Suprapubic skin (tissue), 4 donors: ENCODE measurements at regions not wholly inside any gene's neighbourhood (a gene's known extent, or its start where the extent isn't known, plus 50 kb on each side); places are given as distances from the start of the nearest gene placed in this dataset.
A peak's percentile ranks its signal among the peaks of the same experiment; 100 is the strongest.
"Not testable (repeated sequence)": the region's sequence is repeated elsewhere in the genome, so short reads cannot be mapped to it uniquely, and the experiment has no call there.

Experiments
- DNase-seq, 2 donors: peaks; one replicate each; pipeline ENCODE4 v3.0.0-alpha.2; 2019; ENCODE audit warnings: low spot score in 2 of 2
- H3K27ac ChIP-seq: fragments of 200-600 bp; sonication (generic); one replicate; pipeline ENCODE4 v1.5.1; 2019
- H3K27me3 ChIP-seq: fragments of 200-600 bp; sonication (generic); one replicate; pipeline ENCODE4 v1.5.1; 2019
- H3K36me3 ChIP-seq: fragments of 200-600 bp; sonication (generic); one replicate; pipeline ENCODE4 v1.5.1; 2019
- H3K4me1 ChIP-seq: fragments of 200-600 bp; sonication (generic); one replicate; pipeline ENCODE4 v1.5.1; 2019
- H3K4me3 ChIP-seq: fragments of 200-600 bp; sonication (generic); one replicate; pipeline ENCODE4 v1.5.1; 2019; ENCODE audit warnings: mild to moderate bottlenecking
- H3K9me3 ChIP-seq: fragments of 200-600 bp; sonication (generic); one replicate; pipeline ENCODE4 v1.5.1; 2019
- EP300 ChIP-seq: sonication (generic); formaldehyde crosslinking; IDR thresholded peaks from one replicate; pipeline ENCODE4 v1.6.1; 2017; ENCODE audit warnings: antibody characterized with exemption
- POLR2A ChIP-seq, 2 donors: fragments of 450-650 bp; IDR thresholded peaks; one replicate each; pipeline ENCODE4 v1.6.1; 2017; ENCODE audit warnings: antibody characterized with exemption in 2 of 2, mild to moderate bottlenecking in 2 of 2, moderate library complexity in 2 of 2
- POLR2AphosphoS5 ChIP-seq, 3 donors: sonication (generic); formaldehyde crosslinking; IDR thresholded peaks; one replicate each; pipeline ENCODE4 v1.6.1; 2017; ENCODE audit warnings: antibody characterized with exemption in 3 of 3
- WGBS: methylation state at CpG from one replicate; pipeline ENCODE4 v1.1.5; 2018; 5-methylcytosine and 5-hydroxymethylcytosine counted together
- TF ChIP-seq, protein P1 (sequence below), 2 donors: fragments of 200-600 bp in 1 of 2; fragments of 450-650 bp in 1 of 2; sonication (generic) in 1 of 2; IDR thresholded peaks; one replicate each; pipeline ENCODE4 v1.5.1; 2016 to 2019; ENCODE audit warnings: antibody characterized with exemption in 2 of 2, mild to moderate bottlenecking in 1 of 2, moderate library complexity in 1 of 2

DNA sequence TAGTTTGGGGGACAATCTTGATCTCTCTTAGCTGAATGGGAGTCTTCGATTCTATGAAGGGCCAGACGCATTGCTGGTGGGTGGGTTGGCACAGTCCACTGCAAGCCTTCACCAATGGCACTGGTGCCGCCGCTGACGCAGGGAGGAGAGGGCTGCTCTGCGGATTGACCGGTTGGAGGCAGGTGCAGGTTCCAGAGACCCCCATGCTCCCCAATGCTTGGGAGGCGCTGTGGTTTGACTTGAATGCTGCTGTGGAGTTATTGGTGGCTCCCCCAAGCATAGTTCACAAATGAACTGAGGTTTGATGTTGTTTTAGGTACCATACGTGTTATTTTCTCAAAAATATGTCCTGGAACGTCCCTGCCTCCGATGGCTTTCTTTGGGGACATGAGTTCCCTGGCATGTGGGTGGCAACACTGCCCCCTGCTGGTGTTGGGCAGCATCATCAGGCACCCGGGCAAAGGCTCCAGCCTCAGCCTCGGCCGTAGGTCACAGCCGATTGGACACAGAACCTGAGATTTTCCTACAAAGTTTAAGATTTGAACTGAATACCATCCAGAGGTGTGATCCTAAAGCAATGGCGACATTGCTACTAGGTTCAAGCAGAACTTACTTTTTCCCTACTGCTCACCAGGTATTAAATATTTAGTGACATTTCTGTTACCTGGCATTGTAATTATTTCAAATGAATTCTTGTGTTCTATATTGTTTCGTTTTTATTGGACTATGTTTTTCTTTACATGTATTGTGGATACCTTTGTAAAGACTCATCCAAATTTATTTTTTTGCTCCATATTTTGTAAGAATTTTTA lies 95.5 kb downstream of the ANKRD10 start:
- Histone ChIP-seq H3K4me1 (no peaks in the 10 kb centered on the region), H3K36me3 (no peaks in the 10 kb centered on the region)

DNA sequence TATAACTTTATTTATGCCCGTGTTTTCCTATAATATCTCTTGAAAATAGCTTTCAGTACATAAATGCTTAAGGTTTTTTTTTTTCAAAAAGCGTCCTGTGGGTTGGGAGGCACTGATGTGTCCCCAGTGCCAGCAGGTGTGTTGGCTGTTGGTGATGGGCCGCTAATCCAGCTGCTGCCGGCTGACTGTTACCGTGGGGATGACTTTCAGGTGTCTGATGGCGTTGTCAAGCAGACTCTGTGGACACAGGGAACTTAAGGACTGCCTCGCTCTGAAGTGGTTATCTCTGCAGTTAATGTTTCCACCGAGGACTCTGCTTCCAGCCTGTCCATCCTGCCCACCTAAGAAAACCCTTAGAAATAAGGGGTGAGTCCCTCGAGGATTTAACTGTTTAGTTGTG lies 94.5 kb downstream of the ANKRD10 start:
- H3K4me3 ChIP-seq, result no peak overlapping the region
- no peaks in the 10 kb centered on the region for H3K27me3 ChIP-seq
- H3K36me3 ChIP-seq, result no peaks in the 10 kb centered on the region
- 72% methylated on average over 9 of the region's 9 CpGs for WGBS
- TF ChIP-seq POLR2A (IDR thresholded peaks at IDR 0.05), result no peak
- H3K4me1 ChIP-seq, result no peaks in the 10 kb centered on the region
- no peaks in the 10 kb centered on the region for H3K9me3 ChIP-seq
- H3K27ac ChIP-seq, result no peak overlapping the region
- no peak for DNase-seq

More for the DNA sequence above, 95.5 kb downstream of the ANKRD10 start:
- H3K27ac ChIP-seq, result no peak overlapping the region
- no peak for TF ChIP-seq POLR2AphosphoS5 (IDR thresholded peaks at IDR 0.05)
- TF ChIP-seq, protein P1, sequence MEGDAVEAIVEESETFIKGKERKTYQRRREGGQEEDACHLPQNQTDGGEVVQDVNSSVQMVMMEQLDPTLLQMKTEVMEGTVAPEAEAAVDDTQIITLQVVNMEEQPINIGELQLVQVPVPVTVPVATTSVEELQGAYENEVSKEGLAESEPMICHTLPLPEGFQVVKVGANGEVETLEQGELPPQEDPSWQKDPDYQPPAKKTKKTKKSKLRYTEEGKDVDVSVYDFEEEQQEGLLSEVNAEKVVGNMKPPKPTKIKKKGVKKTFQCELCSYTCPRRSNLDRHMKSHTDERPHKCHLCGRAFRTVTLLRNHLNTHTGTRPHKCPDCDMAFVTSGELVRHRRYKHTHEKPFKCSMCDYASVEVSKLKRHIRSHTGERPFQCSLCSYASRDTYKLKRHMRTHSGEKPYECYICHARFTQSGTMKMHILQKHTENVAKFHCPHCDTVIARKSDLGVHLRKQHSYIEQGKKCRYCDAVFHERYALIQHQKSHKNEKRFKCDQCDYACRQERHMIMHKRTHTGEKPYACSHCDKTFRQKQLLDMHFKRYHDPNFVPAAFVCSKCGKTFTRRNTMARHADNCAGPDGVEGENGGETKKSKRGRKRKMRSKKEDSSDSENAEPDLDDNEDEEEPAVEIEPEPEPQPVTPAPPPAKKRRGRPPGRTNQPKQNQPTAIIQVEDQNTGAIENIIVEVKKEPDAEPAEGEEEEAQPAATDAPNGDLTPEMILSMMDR (IDR thresholded peaks at IDR 0.05), result peak; percentile 94 to 96
- no peaks in the 10 kb centered on the region for H3K27me3 ChIP-seq
- no peaks in the 10 kb centered on the region for H3K9me3 ChIP-seq
- H3K4me3 ChIP-seq, result no peak overlapping the region
- WGBS, result 37% methylated on average over 16 of the region's 17 CpGs
- peak; percentile 79 to 87 for DNase-seq

DNA sequence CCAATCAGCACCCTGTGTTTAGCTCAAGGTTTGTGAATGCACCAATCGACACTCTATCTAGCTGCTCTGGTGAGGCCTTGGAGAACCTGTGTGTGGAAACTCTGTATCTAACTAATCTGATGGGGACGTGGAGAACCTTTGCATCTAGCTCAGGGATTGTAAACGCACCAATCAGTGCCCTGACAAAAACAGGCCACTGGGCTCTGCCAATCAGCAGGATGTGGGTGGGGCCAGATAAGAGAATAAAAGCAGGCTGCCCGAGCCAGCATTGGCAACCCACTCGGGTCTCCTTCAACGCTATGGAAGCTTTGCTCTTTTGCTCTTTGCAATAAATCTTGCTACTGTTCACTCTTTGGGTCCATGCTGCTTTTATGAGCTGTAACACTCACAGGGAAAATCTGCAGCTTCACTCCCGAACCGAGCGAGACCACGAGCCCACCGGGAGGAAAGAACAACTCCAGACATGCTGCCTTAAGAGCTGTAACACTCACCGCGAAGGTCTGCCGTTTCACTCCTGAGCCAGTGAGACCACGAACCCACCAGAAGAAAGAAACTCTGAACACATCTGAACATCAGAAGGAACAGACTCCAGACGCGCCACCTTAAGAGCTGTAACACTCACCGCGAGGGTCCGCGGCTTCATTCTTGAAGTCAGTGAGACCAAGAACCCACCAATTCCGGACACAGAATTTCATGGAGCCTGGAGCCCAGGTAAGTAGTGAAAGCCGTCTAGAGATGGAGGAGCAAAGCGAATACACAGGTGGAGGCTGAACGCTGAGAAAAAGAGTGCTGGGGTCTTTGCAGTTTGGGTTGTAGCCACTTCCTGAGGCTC lies 92.8 kb downstream of the ANKRD10 start:
- not testable (repeated sequence) for H3K27me3 ChIP-seq, H3K27ac ChIP-seq, H3K9me3 ChIP-seq, H3K4me3 ChIP-seq, DNase-seq, H3K4me1 ChIP-seq, H3K36me3 ChIP-seq
- 93% methylated on average over 20 of the region's 25 CpGs for WGBS

DNA sequence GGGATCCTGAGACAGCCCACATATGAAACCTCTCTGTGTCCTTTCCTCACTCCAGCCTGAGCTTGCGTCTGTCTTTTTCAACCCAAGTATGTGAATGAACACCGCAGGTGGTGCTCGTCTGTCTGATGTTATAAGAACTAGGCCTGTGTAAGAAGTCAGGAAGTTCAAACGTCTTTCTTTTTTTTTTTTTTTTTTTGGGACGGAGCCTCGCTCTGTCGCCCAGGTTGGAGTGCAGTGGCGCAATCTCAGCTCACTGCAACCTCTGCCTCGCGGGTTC lies 92.3 kb downstream of the ANKRD10 start:
- Histone ChIP-seq H3K36me3 (no peaks in the 10 kb centered on the region), H3K27me3 (no peaks in the 10 kb centered on the region), H3K4me1 (no peaks in the 10 kb centered on the region), H3K27ac (no peak overlapping the region), H3K4me3 (no peak overlapping the region), H3K9me3 (no peaks in the 10 kb centered on the region)
- no peak for DNase-seq
- TF ChIP-seq, protein P1 (IDR thresholded peaks at IDR 0.05), result no peak
- TF ChIP-seq EP300 (no peak), POLR2AphosphoS5 (IDR thresholded peaks at IDR 0.05) (no peak), POLR2A (IDR thresholded peaks at IDR 0.05) (no peak)
- whole genome bisulfite sequencing, result 82% methylated on average over 6 of the region's 10 CpGs

DNA sequence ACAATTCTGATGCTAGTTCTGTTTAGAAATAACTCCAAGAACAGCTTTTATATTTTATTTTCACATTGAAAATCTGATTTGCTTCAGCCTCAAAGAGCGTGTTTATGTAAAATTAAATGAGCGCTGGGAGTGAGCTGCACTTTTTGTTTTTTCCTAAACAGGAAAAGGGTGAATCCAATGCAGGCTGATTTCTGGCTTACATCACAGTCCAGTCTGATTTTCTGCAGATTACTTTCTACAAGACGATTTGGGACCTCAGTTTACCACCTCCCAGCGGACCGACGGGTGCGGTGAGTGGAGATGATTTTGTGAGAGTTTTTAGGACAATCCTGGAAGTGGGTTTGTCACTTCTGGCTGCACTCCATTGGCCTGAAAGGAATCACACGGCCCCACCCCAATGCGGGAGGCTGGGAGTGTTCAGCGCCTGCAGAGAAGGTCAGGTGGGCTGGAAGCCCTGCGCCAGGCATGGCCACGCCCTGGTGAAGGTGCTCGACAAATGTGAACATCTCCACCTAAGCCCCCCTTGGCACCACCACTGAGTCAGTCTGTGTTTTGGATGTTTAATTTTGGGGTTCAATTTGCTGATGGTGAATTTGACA lies 90.1 kb downstream of the ANKRD10 start:
- no peaks in the 10 kb centered on the region for H3K4me1 ChIP-seq
- 84% methylated on average over 13 of the region's 13 CpGs for whole genome bisulfite sequencing
- no peaks in the 10 kb centered on the region for H3K36me3 ChIP-seq
- no peak for TF ChIP-seq EP300
- TF ChIP-seq, protein P1 (IDR thresholded peaks at IDR 0.05), result no peak
- no peak for TF ChIP-seq POLR2AphosphoS5 (IDR thresholded peaks at IDR 0.05)
- TF ChIP-seq POLR2A (IDR thresholded peaks at IDR 0.05), result no peak
- no peaks in the 10 kb centered on the region for H3K9me3 ChIP-seq
- no peak for DNase-seq
- no peak overlapping the region for H3K4me3 ChIP-seq
- H3K27me3 ChIP-seq, result no peaks in the 10 kb centered on the region
- no peak overlapping the region for H3K27ac ChIP-seq

DNA sequence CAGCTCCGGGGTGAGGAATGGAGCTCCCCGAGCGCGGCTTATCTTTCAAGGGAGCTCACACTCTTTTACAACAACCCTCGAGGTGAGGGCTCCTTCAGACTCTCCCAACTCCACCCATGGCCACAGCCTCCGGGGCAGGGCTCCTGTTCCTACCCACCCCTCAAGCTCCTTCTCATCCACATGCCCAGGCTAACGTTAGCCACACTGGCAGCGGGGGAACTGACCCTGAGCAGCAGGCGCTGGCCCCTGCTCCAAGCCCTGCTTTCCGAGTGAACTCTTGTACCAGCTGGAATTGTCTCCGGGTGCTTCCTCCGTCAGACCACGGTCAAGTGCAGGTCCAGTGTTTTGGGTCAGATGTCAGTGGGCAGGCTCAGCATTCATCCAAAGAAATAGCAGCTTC lies 89.4 kb downstream of the ANKRD10 start:
- no peak overlapping the region for H3K4me3 ChIP-seq
- 77% methylated on average over 13 of the region's 13 CpGs for WGBS
- H3K9me3 ChIP-seq, result no peaks in the 10 kb centered on the region
- H3K4me1 ChIP-seq, result no peaks in the 10 kb centered on the region
- no peaks in the 10 kb centered on the region for H3K36me3 ChIP-seq
- H3K27me3 ChIP-seq, result peaks cover 5% of the 10 kb centered on the region
- H3K27ac ChIP-seq, result no peak overlapping the region
- no peak for DNase-seq
- TF ChIP-seq EP300 (no peak), POLR2AphosphoS5 (IDR thresholded peaks at IDR 0.05) (no peak), POLR2A (IDR thresholded peaks at IDR 0.05) (no peak)
- TF ChIP-seq, protein P1 (IDR thresholded peaks at IDR 0.05), result no peak
